ENCODE measurements at regions not wholly inside any gene's neighbourhood (a gene's known extent, or its start where the extent isn't known, plus 50 kb on each side); places are given as distances from the start of the nearest gene placed in this dataset.
"Not testable (repeated sequence)": the region's sequence is repeated elsewhere in the genome, so short reads cannot be mapped to it uniquely, and the experiment has no call there.

DNA sequence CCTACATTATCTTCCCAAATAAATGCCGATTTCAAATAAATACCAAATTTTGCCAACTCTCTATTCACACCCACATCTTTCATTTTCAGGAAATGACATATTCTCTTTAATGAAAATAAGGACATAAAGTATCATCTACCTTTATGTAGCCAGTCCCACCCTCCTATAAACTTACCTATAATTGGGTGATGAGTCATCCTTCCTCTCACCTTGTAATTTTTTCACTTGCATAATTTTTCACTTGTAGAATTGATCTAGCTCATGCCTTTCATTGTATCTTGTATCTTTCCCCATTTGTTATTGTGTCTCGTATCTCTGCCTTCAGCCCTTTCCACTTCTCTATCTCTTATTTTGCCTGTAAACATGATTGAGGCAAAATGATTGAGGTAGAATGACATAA is 135.3 kb upstream of the NIPA1 start:
- TF ChIP-seq TCF4 (CRISPR knock-in tag; IDR thresholded peaks at IDR 0.05; ENCODE audit: borderline replicate concordance); ZFP30 (CRISPR knock-in tag; IDR thresholded peaks at IDR 0.05); RARB (CRISPR knock-in tag; IDR thresholded peaks at IDR 0.05); ZFP3 (CRISPR knock-in tag; IDR thresholded peaks at IDR 0.05); ZNF565 (CRISPR knock-in tag; conservative IDR thresholded peaks at IDR 0.05; ENCODE audit: low read depth); PPARA (CRISPR knock-in tag; IDR thresholded peaks at IDR 0.05; ENCODE audit: borderline replicate concordance); ARNTL (CRISPR knock-in tag; IDR thresholded peaks at IDR 0.05; ENCODE audit: borderline replicate concordance, low read depth); TOX (CRISPR knock-in tag; IDR thresholded peaks at IDR 0.05; ENCODE audit: borderline replicate concordance): not testable (repeated sequence)
- TF ChIP-seq, protein P1, sequence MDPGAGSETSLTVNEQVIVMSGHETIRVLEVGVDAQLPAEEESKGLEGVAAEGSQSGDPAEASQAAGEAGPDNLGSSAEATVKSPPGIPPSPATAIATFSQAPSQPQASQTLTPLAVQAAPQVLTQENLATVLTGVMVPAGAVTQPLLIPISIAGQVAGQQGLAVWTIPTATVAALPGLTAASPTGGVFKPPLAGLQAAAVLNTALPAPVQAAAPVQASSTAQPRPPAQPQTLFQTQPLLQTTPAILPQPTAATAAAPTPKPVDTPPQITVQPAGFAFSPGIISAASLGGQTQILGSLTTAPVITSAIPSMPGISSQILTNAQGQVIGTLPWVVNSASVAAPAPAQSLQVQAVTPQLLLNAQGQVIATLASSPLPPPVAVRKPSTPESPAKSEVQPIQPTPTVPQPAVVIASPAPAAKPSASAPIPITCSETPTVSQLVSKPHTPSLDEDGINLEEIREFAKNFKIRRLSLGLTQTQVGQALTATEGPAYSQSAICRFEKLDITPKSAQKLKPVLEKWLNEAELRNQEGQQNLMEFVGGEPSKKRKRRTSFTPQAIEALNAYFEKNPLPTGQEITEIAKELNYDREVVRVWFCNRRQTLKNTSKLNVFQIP (CRISPR knock-in tag; IDR thresholded peaks at IDR 0.05; ENCODE audit: borderline replicate concordance, low read depth): not testable (repeated sequence)
- TF ChIP-seq, protein P2, sequence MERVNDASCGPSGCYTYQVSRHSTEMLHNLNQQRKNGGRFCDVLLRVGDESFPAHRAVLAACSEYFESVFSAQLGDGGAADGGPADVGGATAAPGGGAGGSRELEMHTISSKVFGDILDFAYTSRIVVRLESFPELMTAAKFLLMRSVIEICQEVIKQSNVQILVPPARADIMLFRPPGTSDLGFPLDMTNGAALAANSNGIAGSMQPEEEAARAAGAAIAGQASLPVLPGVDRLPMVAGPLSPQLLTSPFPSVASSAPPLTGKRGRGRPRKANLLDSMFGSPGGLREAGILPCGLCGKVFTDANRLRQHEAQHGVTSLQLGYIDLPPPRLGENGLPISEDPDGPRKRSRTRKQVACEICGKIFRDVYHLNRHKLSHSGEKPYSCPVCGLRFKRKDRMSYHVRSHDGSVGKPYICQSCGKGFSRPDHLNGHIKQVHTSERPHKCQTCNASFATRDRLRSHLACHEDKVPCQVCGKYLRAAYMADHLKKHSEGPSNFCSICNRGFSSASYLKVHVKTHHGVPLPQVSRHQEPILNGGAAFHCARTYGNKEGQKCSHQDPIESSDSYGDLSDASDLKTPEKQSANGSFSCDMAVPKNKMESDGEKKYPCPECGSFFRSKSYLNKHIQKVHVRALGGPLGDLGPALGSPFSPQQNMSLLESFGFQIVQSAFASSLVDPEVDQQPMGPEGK (CRISPR knock-in tag; IDR thresholded peaks at IDR 0.05; ENCODE audit: borderline replicate concordance): not testable (repeated sequence)

Measured in SK-N-SH treated with all-trans-retinoic acid at 6 μM for 48 hours (cell line).